GM23338 (cell line): ENCODE measurements at regions not wholly inside any gene's neighbourhood (a gene's known extent, or its start where the extent isn't known, plus 50 kb on each side); places are given as distances from the start of the nearest gene placed in this dataset.
A peak's percentile ranks its signal among the peaks of the same experiment; 100 is the strongest.

Experiments used
- ATAC-seq: fragments of 200-7000 bp; cut with Tn5 transposase; 3 replicates; pipeline ENCODE4 v1.9.1; 2020
- DNase-seq: peaks from one replicate; pipeline ENCODE4 v3.0.0-alpha.2; 2015; ENCODE audit warnings: low spot score
- H2AFZ ChIP-seq: fragments of 200-600 bp; sonication (generic); 2 replicates; pipeline ENCODE4 v1.8.0; 2016; ENCODE audit warnings: antibody characterized with exemption, mild to moderate bottlenecking, moderate library complexity
- H3F3A ChIP-seq: fragments of 200-600 bp; sonication (generic); replicated peaks from 2 replicates; pipeline ENCODE4 v1.8.0; 2017; ENCODE audit warnings: antibody characterized with exemption, mixed run types, low read depth
- H3K27ac ChIP-seq: fragments of 200-600 bp; sonication (generic); 2 replicates; pipeline ENCODE4 v1.6.1; 2016; ENCODE audit warnings: low read depth
- H3K27me3 ChIP-seq: fragments of 200-600 bp; sonication (generic); 2 replicates; pipeline ENCODE4 v1.8.0; 2016; ENCODE audit warnings: mild to moderate bottlenecking, mixed run types, moderate library complexity; ENCODE audit not compliant: insufficient read depth
- H3K36me3 ChIP-seq: fragments of 200-600 bp; sonication (generic); 2 replicates; pipeline ENCODE4 v1.8.0; 2016; ENCODE audit warnings: mild to moderate bottlenecking; ENCODE audit not compliant: insufficient read depth
- H3K4me1 ChIP-seq: fragments of 200-600 bp; sonication (generic); 2 replicates; pipeline ENCODE4 v1.8.0; 2016; ENCODE audit warnings: mild to moderate bottlenecking, moderate library complexity; ENCODE audit not compliant: insufficient read depth
- H3K4me2 ChIP-seq: fragments of 200-600 bp; sonication (generic); 2 replicates; pipeline ENCODE4 v1.7.1; 2017; ENCODE audit warnings: mixed run types
- H3K4me3 ChIP-seq: fragments of 200-600 bp; sonication (generic); 2 replicates; pipeline ENCODE4 v1.6.1; 2016; ENCODE audit warnings: mixed run types
- H3K79me2 ChIP-seq: fragments of 200-600 bp; sonication (generic); replicated peaks from 2 replicates; pipeline ENCODE4 v1.8.0; 2017; ENCODE audit warnings: mild to moderate bottlenecking; ENCODE audit not compliant: insufficient read depth
- H3K9me2 ChIP-seq: fragments of 200-600 bp; sonication (generic); 2 replicates; pipeline ENCODE4 v1.8.0; 2017; ENCODE audit not compliant: insufficient read depth
- H4K20me1 ChIP-seq: fragments of 200-600 bp; sonication (generic); replicated peaks from 2 replicates; pipeline ENCODE4 v1.8.0; 2017; ENCODE audit warnings: mild to moderate bottlenecking; ENCODE audit not compliant: insufficient read depth
- H3K27ac Mint-ChIP-seq: 2 replicates; pipeline ENCODE4 v1.8.0; 2020; ENCODE audit warnings: inconsistent platforms, mild to moderate bottlenecking, moderate library complexity, mixed read lengths
- H3K27me3 Mint-ChIP-seq: 3 replicates; pipeline ENCODE4 v1.8.0; 2022; ENCODE audit warnings: low read depth, mild to moderate bottlenecking, moderate library complexity, mixed read lengths, inconsistent platforms; ENCODE audit not compliant: insufficient read depth, poor library complexity
- H3K36me3 Mint-ChIP-seq: 3 replicates; pipeline ENCODE4 v1.8.0; 2021; ENCODE audit warnings: low read depth, mild to moderate bottlenecking, inconsistent platforms, moderate library complexity, mixed read lengths
- H3K4me1 Mint-ChIP-seq: 3 replicates; pipeline ENCODE4 v1.8.0; 2020; ENCODE audit warnings: mild to moderate bottlenecking, inconsistent platforms, mixed read lengths
- H3K4me3 Mint-ChIP-seq: 3 replicates; pipeline ENCODE4 v1.8.0; 2021; ENCODE audit warnings: moderate library complexity, mild to moderate bottlenecking, inconsistent platforms, mixed read lengths
- H3K9me3 Mint-ChIP-seq: 3 replicates; pipeline ENCODE4 v1.8.0; 2020; ENCODE audit warnings: moderate library complexity, mild to moderate bottlenecking, inconsistent platforms, mixed read lengths
- CREB1 ChIP-seq: fragments of 250-450 bp; sonication (Bioruptor Pico); IDR thresholded peaks from 2 replicates; pipeline ENCODE4 v1.5.0; 2020; ENCODE audit warnings: low read depth, mild to moderate bottlenecking, moderate library complexity
- EZH2 ChIP-seq: fragments of 200-600 bp; sonication (generic); IDR thresholded peaks from one replicate; pipeline ENCODE4 v1.8.0; 2017; ENCODE audit warnings: antibody characterized with exemption, mild to moderate bottlenecking, low read depth; ENCODE audit not compliant: unreplicated experiment
- JUNB ChIP-seq: IDR thresholded peaks from one replicate; pipeline ENCODE4 v1.6.1; 2016; ENCODE audit warnings: antibody characterized with exemption; ENCODE audit not compliant: unreplicated experiment
- NANOG ChIP-seq: IDR thresholded peaks from 2 replicates; pipeline ENCODE4 v1.6.1; 2016; ENCODE audit warnings: antibody characterized with exemption, borderline replicate concordance
- POLR2AphosphoS5 ChIP-seq: IDR thresholded peaks from 2 replicates; pipeline ENCODE4 v1.6.1; 2016; ENCODE audit warnings: antibody characterized with exemption, low read depth
- TF ChIP-seq, protein P1 (sequence below), 2 experiments: fragments of 200-600 bp in 1 of 2; sonication (generic) in 1 of 2; conservative IDR thresholded peaks; 2 replicates each; pipeline versions ENCODE4 v1.5.1 to v1.6.1; 2016 to 2017; ENCODE audit warnings: antibody characterized with exemption in 2 of 2, low read depth in 2 of 2, mild to moderate bottlenecking in 2 of 2, moderate library complexity in 1 of 2
- TF ChIP-seq, protein P2 (sequence below): fragments of 250-450 bp; sonication (Bioruptor Pico); IDR thresholded peaks from 2 replicates; pipeline ENCODE4 v1.5.0; 2020; ENCODE audit warnings: mild to moderate bottlenecking, moderate library complexity
- TF ChIP-seq, protein P3 (sequence below): IDR thresholded peaks from 2 replicates; pipeline ENCODE4 v1.6.1; 2016; ENCODE audit warnings: antibody characterized with exemption
- TF ChIP-seq, protein P4 (sequence below): IDR thresholded peaks from one replicate; pipeline ENCODE4 v1.6.1; 2018; ENCODE audit warnings: antibody characterized with exemption; ENCODE audit not compliant: unreplicated experiment

DNA sequence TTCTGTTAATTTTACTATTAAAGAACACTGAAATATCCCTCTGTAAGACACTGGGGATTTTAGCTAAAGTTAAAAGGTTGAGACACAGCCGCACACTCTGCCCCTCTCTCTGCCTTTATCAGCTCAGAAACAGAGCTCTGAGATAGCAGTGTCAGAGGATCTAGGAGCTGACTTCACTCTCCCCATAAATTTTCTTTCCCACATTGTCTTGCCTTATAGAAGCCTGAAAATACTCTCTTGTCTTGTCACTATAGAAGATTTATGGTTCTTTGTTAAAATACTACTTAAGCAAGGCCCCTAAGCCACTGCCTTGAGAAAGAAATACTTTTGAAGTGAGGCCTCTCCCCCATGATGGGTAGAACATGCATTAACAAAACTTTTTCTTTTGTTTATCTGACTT lies 105.7 kb upstream of the C10orf90 start (continued):
- TF ChIP-seq, protein P1, sequence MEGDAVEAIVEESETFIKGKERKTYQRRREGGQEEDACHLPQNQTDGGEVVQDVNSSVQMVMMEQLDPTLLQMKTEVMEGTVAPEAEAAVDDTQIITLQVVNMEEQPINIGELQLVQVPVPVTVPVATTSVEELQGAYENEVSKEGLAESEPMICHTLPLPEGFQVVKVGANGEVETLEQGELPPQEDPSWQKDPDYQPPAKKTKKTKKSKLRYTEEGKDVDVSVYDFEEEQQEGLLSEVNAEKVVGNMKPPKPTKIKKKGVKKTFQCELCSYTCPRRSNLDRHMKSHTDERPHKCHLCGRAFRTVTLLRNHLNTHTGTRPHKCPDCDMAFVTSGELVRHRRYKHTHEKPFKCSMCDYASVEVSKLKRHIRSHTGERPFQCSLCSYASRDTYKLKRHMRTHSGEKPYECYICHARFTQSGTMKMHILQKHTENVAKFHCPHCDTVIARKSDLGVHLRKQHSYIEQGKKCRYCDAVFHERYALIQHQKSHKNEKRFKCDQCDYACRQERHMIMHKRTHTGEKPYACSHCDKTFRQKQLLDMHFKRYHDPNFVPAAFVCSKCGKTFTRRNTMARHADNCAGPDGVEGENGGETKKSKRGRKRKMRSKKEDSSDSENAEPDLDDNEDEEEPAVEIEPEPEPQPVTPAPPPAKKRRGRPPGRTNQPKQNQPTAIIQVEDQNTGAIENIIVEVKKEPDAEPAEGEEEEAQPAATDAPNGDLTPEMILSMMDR (conservative IDR thresholded peaks at IDR 0.05; ENCODE audit: low read depth in 2 of 2): no peak
- no peak for TF ChIP-seq POLR2AphosphoS5
- TF ChIP-seq CREB1: no peak
- TF ChIP-seq EZH2: no peak
- no peak for TF ChIP-seq JUNB

DNA sequence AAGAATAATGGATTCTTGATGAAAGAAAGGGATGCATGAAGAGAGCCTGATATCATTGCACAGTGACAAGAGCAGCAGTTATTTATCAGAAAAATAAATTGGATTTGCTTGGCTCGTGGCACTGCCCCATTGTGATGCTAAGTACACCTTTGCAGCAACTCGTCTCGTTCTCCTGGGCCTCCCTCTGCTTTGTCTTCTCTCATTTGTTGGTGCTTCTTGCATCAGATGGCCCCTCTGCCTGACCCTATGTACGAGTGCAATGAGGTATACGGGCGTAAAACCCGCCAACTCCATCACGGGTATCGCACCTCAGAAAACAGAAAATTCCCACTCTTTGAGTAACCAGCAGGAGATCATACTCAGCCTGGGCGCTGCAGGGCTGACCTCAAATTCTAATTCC lies 107.2 kb upstream of the C10orf90 start:
- H3K4me2 ChIP-seq: peak overlapping the region; percentile 58
- peak; percentile 35 for DNase-seq
- no peaks in the 10 kb centered on the region for H4K20me1 ChIP-seq
- H3K4me1 Mint-ChIP-seq: no peaks in the 10 kb centered on the region
- no peaks in the 10 kb centered on the region for H3K79me2 ChIP-seq
- H3K9me2 ChIP-seq: peaks cover 7% of the 10 kb centered on the region
- H3K27ac Mint-ChIP-seq: no peak overlapping the region
- no peaks in the 10 kb centered on the region for H3K36me3 Mint-ChIP-seq
- no peaks in the 10 kb centered on the region; the same call in 2 of the 3 replicates for H3K9me3 Mint-ChIP-seq
- no peak for TF ChIP-seq NANOG
- TF ChIP-seq, protein P2, sequence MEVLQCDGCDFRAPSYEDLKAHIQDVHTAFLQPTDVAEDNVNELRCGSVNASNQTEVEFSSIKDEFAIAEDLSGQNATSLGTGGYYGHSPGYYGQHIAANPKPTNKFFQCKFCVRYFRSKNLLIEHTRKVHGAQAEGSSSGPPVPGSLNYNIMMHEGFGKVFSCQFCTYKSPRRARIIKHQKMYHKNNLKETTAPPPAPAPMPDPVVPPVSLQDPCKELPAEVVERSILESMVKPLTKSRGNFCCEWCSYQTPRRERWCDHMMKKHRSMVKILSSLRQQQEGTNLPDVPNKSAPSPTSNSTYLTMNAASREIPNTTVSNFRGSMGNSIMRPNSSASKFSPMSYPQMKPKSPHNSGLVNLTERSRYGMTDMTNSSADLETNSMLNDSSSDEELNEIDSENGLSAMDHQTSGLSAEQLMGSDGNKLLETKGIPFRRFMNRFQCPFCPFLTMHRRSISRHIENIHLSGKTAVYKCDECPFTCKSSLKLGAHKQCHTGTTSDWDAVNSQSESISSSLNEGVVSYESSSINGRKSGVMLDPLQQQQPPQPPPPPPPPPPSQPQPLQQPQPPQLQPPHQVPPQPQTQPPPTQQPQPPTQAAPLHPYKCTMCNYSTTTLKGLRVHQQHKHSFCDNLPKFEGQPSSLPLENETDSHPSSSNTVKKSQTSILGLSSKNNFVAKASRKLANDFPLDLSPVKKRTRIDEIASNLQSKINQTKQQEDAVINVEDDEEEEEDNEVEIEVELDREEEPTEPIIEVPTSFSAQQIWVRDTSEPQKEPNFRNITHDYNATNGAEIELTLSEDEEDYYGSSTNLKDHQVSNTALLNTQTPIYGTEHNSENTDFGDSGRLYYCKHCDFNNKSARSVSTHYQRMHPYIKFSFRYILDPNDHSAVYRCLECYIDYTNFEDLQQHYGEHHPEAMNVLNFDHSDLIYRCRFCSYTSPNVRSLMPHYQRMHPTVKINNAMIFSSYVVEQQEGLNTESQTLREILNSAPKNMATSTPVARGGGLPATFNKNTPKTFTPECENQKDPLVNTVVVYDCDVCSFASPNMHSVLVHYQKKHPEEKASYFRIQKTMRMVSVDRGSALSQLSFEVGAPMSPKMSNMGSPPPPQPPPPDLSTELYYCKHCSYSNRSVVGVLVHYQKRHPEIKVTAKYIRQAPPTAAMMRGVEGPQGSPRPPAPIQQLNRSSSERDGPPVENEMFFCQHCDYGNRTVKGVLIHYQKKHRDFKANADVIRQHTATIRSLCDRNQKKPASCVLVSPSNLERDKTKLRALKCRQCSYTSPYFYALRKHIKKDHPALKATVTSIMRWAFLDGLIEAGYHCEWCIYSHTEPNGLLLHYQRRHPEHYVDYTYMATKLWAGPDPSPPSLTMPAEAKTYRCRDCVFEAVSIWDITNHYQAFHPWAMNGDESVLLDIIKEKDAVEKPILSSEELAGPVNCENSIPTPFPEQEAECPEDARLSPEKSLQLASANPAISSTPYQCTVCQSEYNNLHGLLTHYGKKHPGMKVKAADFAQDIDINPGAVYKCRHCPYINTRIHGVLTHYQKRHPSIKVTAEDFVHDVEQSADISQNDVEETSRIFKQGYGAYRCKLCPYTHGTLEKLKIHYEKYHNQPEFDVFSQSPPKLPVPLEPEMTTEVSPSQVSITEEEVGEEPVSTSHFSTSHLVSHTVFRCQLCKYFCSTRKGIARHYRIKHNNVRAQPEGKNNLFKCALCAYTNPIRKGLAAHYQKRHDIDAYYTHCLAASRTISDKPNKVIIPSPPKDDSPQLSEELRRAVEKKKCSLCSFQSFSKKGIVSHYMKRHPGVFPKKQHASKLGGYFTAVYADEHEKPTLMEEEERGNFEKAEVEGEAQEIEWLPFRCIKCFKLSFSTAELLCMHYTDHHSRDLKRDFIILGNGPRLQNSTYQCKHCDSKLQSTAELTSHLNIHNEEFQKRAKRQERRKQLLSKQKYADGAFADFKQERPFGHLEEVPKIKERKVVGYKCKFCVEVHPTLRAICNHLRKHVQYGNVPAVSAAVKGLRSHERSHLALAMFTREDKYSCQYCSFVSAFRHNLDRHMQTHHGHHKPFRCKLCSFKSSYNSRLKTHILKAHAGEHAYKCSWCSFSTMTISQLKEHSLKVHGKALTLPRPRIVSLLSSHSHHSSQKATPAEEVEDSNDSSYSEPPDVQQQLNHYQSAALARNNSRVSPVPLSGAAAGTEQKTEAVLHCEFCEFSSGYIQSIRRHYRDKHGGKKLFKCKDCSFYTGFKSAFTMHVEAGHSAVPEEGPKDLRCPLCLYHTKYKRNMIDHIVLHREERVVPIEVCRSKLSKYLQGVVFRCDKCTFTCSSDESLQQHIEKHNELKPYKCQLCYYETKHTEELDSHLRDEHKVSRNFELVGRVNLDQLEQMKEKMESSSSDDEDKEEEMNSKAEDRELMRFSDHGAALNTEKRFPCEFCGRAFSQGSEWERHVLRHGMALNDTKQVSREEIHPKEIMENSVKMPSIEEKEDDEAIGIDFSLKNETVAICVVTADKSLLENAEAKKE: no peak
- TF ChIP-seq, protein P3, sequence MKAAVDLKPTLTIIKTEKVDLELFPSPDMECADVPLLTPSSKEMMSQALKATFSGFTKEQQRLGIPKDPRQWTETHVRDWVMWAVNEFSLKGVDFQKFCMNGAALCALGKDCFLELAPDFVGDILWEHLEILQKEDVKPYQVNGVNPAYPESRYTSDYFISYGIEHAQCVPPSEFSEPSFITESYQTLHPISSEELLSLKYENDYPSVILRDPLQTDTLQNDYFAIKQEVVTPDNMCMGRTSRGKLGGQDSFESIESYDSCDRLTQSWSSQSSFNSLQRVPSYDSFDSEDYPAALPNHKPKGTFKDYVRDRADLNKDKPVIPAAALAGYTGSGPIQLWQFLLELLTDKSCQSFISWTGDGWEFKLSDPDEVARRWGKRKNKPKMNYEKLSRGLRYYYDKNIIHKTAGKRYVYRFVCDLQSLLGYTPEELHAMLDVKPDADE: no peak
- TF ChIP-seq CREB1: no peak
- TF ChIP-seq EZH2: no peak
- TF ChIP-seq, protein P1 (conservative IDR thresholded peaks at IDR 0.05; ENCODE audit: low read depth in 2 of 2): no peak
- TF ChIP-seq, protein P4, sequence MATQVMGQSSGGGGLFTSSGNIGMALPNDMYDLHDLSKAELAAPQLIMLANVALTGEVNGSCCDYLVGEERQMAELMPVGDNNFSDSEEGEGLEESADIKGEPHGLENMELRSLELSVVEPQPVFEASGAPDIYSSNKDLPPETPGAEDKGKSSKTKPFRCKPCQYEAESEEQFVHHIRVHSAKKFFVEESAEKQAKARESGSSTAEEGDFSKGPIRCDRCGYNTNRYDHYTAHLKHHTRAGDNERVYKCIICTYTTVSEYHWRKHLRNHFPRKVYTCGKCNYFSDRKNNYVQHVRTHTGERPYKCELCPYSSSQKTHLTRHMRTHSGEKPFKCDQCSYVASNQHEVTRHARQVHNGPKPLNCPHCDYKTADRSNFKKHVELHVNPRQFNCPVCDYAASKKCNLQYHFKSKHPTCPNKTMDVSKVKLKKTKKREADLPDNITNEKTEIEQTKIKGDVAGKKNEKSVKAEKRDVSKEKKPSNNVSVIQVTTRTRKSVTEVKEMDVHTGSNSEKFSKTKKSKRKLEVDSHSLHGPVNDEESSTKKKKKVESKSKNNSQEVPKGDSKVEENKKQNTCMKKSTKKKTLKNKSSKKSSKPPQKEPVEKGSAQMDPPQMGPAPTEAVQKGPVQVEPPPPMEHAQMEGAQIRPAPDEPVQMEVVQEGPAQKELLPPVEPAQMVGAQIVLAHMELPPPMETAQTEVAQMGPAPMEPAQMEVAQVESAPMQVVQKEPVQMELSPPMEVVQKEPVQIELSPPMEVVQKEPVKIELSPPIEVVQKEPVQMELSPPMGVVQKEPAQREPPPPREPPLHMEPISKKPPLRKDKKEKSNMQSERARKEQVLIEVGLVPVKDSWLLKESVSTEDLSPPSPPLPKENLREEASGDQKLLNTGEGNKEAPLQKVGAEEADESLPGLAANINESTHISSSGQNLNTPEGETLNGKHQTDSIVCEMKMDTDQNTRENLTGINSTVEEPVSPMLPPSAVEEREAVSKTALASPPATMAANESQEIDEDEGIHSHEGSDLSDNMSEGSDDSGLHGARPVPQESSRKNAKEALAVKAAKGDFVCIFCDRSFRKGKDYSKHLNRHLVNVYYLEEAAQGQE: no peak
- no peaks in the 10 kb centered on the region for H3F3A ChIP-seq
- peaks cover 12% of the 10 kb centered on the region for H3K4me1 ChIP-seq
- no peaks in the 10 kb centered on the region for H3K27me3 ChIP-seq
- H3K27me3 Mint-ChIP-seq: no peaks in the 10 kb centered on the region
- peak; percentile 89 for ATAC-seq
- H2AFZ ChIP-seq: peak overlapping the region; percentile 85
- H3K27ac ChIP-seq: no peak overlapping the region
- no peak overlapping the region for H3K4me3 Mint-ChIP-seq
- H3K36me3 ChIP-seq: no peaks in the 10 kb centered on the region
- no peak overlapping the region for H3K4me3 ChIP-seq
